OCI-LY3 (cell line): ENCODE measurements at regions not wholly inside any gene's neighbourhood (a gene's known extent, or its start where the extent isn't known, plus 50 kb on each side); places are given as distances from the start of the nearest gene placed in this dataset.

Experiments used
- EZH2phosphoT487 ChIP-seq: fragments of 200-600 bp; shearing (Covaris generic); IDR thresholded peaks from 2 replicates; pipeline ENCODE4 v1.6.1; 2018; ENCODE audit warnings: antibody characterized with exemption, mixed run types, low read depth
- TF ChIP-seq, protein P1 (sequence below): fragments of 200-600, 300-600 bp; sonication (generic); IDR thresholded peaks from 2 replicates; pipeline ENCODE4 v1.5.1; 2014; ENCODE audit warnings: antibody characterized with exemption, low read length, low read depth

DNA sequence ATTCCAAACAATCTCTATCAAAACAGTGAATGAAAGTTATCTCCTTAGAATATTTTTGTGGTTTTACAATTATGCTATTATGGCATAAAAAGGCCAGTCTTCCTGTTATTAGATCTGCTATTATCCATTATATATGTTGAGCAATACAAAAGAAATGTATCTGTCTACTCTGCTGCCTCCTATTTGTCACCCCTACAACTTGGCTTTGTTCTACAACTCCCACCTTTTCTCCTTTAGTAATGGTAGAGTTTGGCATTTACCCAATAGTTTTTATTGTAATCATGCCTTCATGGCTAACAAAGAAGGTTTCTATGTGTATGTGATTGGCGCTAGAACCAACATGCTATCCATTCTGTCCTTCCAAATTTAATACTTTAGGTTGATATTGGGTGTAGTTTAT is 189.2 kb upstream of the PRDM9 start:
- TF ChIP-seq, protein P1, sequence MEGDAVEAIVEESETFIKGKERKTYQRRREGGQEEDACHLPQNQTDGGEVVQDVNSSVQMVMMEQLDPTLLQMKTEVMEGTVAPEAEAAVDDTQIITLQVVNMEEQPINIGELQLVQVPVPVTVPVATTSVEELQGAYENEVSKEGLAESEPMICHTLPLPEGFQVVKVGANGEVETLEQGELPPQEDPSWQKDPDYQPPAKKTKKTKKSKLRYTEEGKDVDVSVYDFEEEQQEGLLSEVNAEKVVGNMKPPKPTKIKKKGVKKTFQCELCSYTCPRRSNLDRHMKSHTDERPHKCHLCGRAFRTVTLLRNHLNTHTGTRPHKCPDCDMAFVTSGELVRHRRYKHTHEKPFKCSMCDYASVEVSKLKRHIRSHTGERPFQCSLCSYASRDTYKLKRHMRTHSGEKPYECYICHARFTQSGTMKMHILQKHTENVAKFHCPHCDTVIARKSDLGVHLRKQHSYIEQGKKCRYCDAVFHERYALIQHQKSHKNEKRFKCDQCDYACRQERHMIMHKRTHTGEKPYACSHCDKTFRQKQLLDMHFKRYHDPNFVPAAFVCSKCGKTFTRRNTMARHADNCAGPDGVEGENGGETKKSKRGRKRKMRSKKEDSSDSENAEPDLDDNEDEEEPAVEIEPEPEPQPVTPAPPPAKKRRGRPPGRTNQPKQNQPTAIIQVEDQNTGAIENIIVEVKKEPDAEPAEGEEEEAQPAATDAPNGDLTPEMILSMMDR = no peak
- no peak for TF ChIP-seq EZH2phosphoT487
